K562 (cell line): ENCODE measurements at regions not wholly inside any gene's neighbourhood (a gene's known extent, or its start where the extent isn't known, plus 50 kb on each side); places are given as distances from the start of the nearest gene placed in this dataset.

Experiments
- ATAC-seq: fragments of 200-7000 bp; cut with Tn5 transposase; 3 replicates; pipeline ENCODE4 v1.9.1; 2020; ENCODE audit warnings: moderate library complexity
- BruUV-seq: library from RNA; stranded (reverse); fragments of 400-500 nt; replicated peaks from 2 replicates; lab custom pipeline; 2021; lab: Mats Ljungman, UMichigan
- CTCF ChIA-PET: fragments of 300-600 bp; formaldehyde crosslinking; extraction: SDS; loops from one replicate; lab custom pipeline; 2021; ENCODE audit warnings: low intra/inter-chr PET ratio; lab: Yijun Ruan, JAX
- POLR2A ChIA-PET: fragments of 300-600, 350-650 bp; sonication (Branson Sonifier 250); formaldehyde crosslinking; extraction: SDS; loops from one replicate; lab custom pipeline; 2021; ENCODE audit warnings: antibody characterized with exemption, inconsistent platforms; lab: Yijun Ruan, JAX
- DNase-seq, 4 experiments: peaks; one replicate each; pipeline versions ENCODE4 v3.0.0 to v3.0.0-alpha.2; 2011 to 2018; ENCODE audit warnings: low spot score in 3 of 4, mixed read lengths in 3 of 4; ENCODE audit errors: extremely low read depth in 1 of 4
- FAIRE-seq: peaks from 2 replicates; lab custom pipeline; 2011; peaks lifted over from hg19 to GRCh38; lab: Jason Lieb, UNC
- H2AFZ ChIP-seq: 2 replicates; pipeline ENCODE4 v1.6.0; 2011; ENCODE audit warnings: low read depth, low read length, control low read depth, inconsistent platforms
- H3K27ac ChIP-seq: fragments of 200-600 bp; 3 replicates; pipeline ENCODE4 v1.8.0; 2011; ENCODE audit warnings: low read depth, mild to moderate bottlenecking, control low read depth, inconsistent platforms, low read length, moderate library complexity, mixed read lengths; ENCODE audit errors: extremely low read depth
- H3K27me3 ChIP-seq, 2 experiments: fragments of 300-600 bp in 1 of 2; 2 replicates in 1 of 2; 3 replicates in 1 of 2; pipeline versions ENCODE4 v1.6.0 to v1.8.0; 2011; ENCODE audit warnings: inconsistent platforms in 2 of 2, low read length in 2 of 2, mild to moderate bottlenecking in 1 of 2, mixed read lengths in 1 of 2, moderate library complexity in 1 of 2; ENCODE audit not compliant: control insufficient read depth in 2 of 2, insufficient read depth in 2 of 2
- H3K36me3 ChIP-seq: fragments of 300-600 bp; 3 replicates; pipeline ENCODE4 v1.8.0; 2011; ENCODE audit warnings: mild to moderate bottlenecking, low read length, inconsistent platforms; ENCODE audit not compliant: control insufficient read depth, insufficient read depth
- H3K4me1 ChIP-seq, 2 experiments: fragments of 200-600 bp in 1 of 2; replicated peaks in 1 of 2; 2 replicates in 1 of 2; 3 replicates in 1 of 2; pipeline versions ENCODE4 v1.5.1 to v1.8.0; 2011; ENCODE audit warnings: inconsistent platforms in 2 of 2, low read length in 2 of 2, mild to moderate bottlenecking in 1 of 2, mixed read lengths in 1 of 2, moderate library complexity in 1 of 2; ENCODE audit not compliant: control insufficient read depth in 2 of 2, insufficient read depth in 2 of 2
- H3K4me2 ChIP-seq: 2 replicates; pipeline ENCODE4 v1.6.1; 2011; ENCODE audit warnings: low read length, control low read depth, inconsistent platforms, mixed read lengths; ENCODE audit not compliant: insufficient read depth
- H3K4me3 ChIP-seq: fragments of 200-600 bp; sonication (generic), shearing (Covaris generic); 2 replicates; pipeline ENCODE4 v1.5.1; 2016; ENCODE audit warnings: control low read depth, inconsistent platforms
- H3K79me2 ChIP-seq: fragments of 200-600 bp; 3 replicates; pipeline ENCODE4 v1.8.0; 2011; ENCODE audit warnings: low read length, inconsistent platforms; ENCODE audit not compliant: control insufficient read depth, insufficient read depth
- H3K9ac ChIP-seq, 2 experiments: 2 replicates each; pipeline versions ENCODE4 v1.6.0 to v1.6.1; 2011; ENCODE audit warnings: low read depth in 2 of 2, low read length in 2 of 2, control low read depth in 1 of 2, inconsistent platforms in 1 of 2, mild to moderate bottlenecking in 1 of 2, mixed read lengths in 1 of 2; ENCODE audit not compliant: insufficient read depth in 1 of 2
- H3K9me1 ChIP-seq: one replicate; pipeline ENCODE4 v1.6.0; 2011; ENCODE audit warnings: inconsistent platforms, mild to moderate bottlenecking, low read length, moderate library complexity; ENCODE audit not compliant: control insufficient read depth, insufficient read depth
- H3K9me3 ChIP-seq: replicated peaks from 2 replicates; pipeline ENCODE4 v1.5.1; 2011; ENCODE audit warnings: low read depth, low read length, inconsistent platforms; ENCODE audit not compliant: control insufficient read depth, insufficient read depth
- H4K20me1 ChIP-seq: replicated peaks from 2 replicates; pipeline ENCODE4 v1.6.1; 2011; ENCODE audit warnings: low read length, inconsistent platforms, mixed read lengths; ENCODE audit not compliant: control insufficient read depth, insufficient read depth
- AFF1 ChIP-seq, 2 experiments: fragments of 450-650 bp; IDR thresholded peaks; 2 replicates each; pipeline ENCODE4 v1.6.1; 2018; ENCODE audit warnings: mild to moderate bottlenecking in 2 of 2, low read depth in 1 of 2; ENCODE audit not compliant: partially characterized antibody in 2 of 2
- ATF1 ChIP-seq, 2 experiments: fragments of 450-650 bp in 1 of 2; IDR thresholded peaks; 2 replicates each; pipeline ENCODE4 v1.6.1; 2016; ENCODE audit warnings: missing compliant biosample characterization in 1 of 2, missing genetic modification characterization in 1 of 2
- CHD4 ChIP-seq: fragments of 200-600 bp; sonication (generic); IDR thresholded peaks from 3 replicates; pipeline ENCODE4 v1.6.1; 2012; ENCODE audit warnings: low read depth, mild to moderate bottlenecking, mixed read lengths, low read length, inconsistent platforms; ENCODE audit not compliant: insufficient read depth, insufficient replicate concordance, poor library complexity, severe bottlenecking
- NFE2L1 ChIP-seq: fragments of 450-650 bp; IDR thresholded peaks from 2 replicates; pipeline ENCODE4 v1.6.1; 2016; ENCODE audit warnings: missing genetic modification characterization, low read depth, mild to moderate bottlenecking, missing compliant biosample characterization, moderate library complexity, borderline replicate concordance
- SMC3 ChIP-seq: conservative IDR thresholded peaks from 2 replicates; pipeline ENCODE4 v1.6.1; 2011; ENCODE audit warnings: low read depth, low read length, improper control_type of control experiment; ENCODE audit not compliant: insufficient read depth
- VEZF1 ChIP-seq: fragments of 200-800 bp; sonication (Bioruptor generic); IDR thresholded peaks from 2 replicates; pipeline ENCODE4 v1.6.1; 2017; ENCODE audit warnings: missing genetic modification characterization, missing compliant biosample characterization
- ZBTB17 ChIP-seq: fragments of 450-650 bp; formaldehyde crosslinking; IDR thresholded peaks from 2 replicates; pipeline ENCODE4 v1.4.0; 2020; ENCODE audit warnings: mild to moderate bottlenecking
- ZNF124 ChIP-seq: sonication (generic); formaldehyde crosslinking; IDR thresholded peaks from 2 replicates; pipeline ENCODE4 v1.8.1; 2022; ENCODE audit warnings: missing genetic modification reagents
- ZNF511 ChIP-seq: sonication (generic); formaldehyde crosslinking; IDR thresholded peaks from 2 replicates; pipeline ENCODE4 v1.8.0; 2022; ENCODE audit warnings: mild to moderate bottlenecking, missing genetic modification reagents
- ZNF79 ChIP-seq: fragments of 250-450 bp; sonication (Bioruptor Pico); IDR thresholded peaks from 2 replicates; pipeline ENCODE4 v1.4.0; 2020; ENCODE audit warnings: low read depth, mild to moderate bottlenecking, moderate library complexity
- WGBS: fragments of 100-300 bp; shearing (Covaris generic); methylation state at CpG from one replicate; pipeline ENCODE4 v1.1.6; 2016; ENCODE audit warnings: low coverage, mixed read lengths; ENCODE audit not compliant: insufficient coverage; ENCODE audit errors: missing lambda C conversion rate; 5-methylcytosine and 5-hydroxymethylcytosine counted together
- in situ Hi-C: fragments of 300-500 bp; cut with MboI; formaldehyde crosslinking; loops from 4 replicates; pipeline ENCODE4 v1.15.0; 2018; ENCODE audit warnings: inconsistent platforms, mixed read lengths
- intact Hi-C: fragments of 100-400 bp; cut with micrococcal nuclease; formaldehyde crosslinking; loops from 2 replicates; pipeline ENCODE4 v1.14.2; 2022

- Histone ChIP-seq H3K79me2 (peaks cover 40% of the 10 kb centered on the region), H3K9ac (peak overlapping the region; percentile 89 to 99), H3K27ac (peak overlapping the region; percentile 90), H3K4me3 (peak overlapping the region; percentile 84), H3K9me3 (no peaks in the 10 kb centered on the region), H2AFZ (peak overlapping the region; percentile 96), H3K4me1 (peaks cover 5 to 10% of the 10 kb centered on the region in 2 experiments; a peak in 3 of 5 replicates), H3K27me3 (no peaks in the 10 kb centered on the region), H3K9me1 (no peaks in the 10 kb centered on the region), H4K20me1 (no peaks in the 10 kb centered on the region), H3K4me2 (peak overlapping the region; percentile 90), H3K36me3 (no peaks in the 10 kb centered on the region)
- FAIRE-seq, result no peak
- in situ Hi-C loops, result no loop called here
- under 1% methylated on average over 31 of the region's 79 CpGs for WGBS
- intact Hi-C loops, result loop anchor here (2.0 kb wide), 1 partner anchor 130 kb away; no protein-coding TSS in a partner anchor
- POLR2A ChIA-PET, result interaction anchor here (0.6 to 1.5 kb wide), 8 partner anchors 12 to 270 kb away, joined by 3 to 5 read pairs (median 3); no protein-coding TSS in a partner anchor
- DNase-seq, result peak; percentile 90 to 94 (median 91)
- ATAC-seq, result peak; percentile 97
- CTCF ChIA-PET, result no interaction called here
- BruUV-seq, result no TSS peak
- TF ChIP-seq ZNF511 (CRISPR knock-in tag) (peak; percentile 70), ZNF79 (CRISPR knock-in tag) (no peak), NFE2L1 (tag) (no peak), AFF1 (IDR thresholded peaks at IDR 0.05; ENCODE audit: low read depth in 1 of 2, partially characterized antibody in 2 of 2) (no peak), VEZF1 (CRISPR knock-in tag) (peak; percentile 85; the same call in 1 of the 2 replicates), ZNF124 (CRISPR knock-in tag) (no peak), CHD4 (no peak), ATF1 (CRISPR knock-in tag; IDR thresholded peaks at IDR 0.05) (no peak), ATF1 (tag; IDR thresholded peaks at IDR 0.05) (peak; percentile 62), ZBTB17 (CRISPR knock-in tag) (no peak), SMC3 (no peak; the same call in 1 of the 2 replicates)
These were observed 134.0 kb upstream of the BARHL2 start for GRCh38 chr1:90850898-90851710.
